ENCODE measurements at regions not wholly inside any gene's neighbourhood (a gene's known extent, or its start where the extent isn't known, plus 50 kb on each side); places are given as distances from the start of the nearest gene placed in this dataset.

- TF ChIP-seq CTCF (conservative IDR thresholded peaks at IDR 0.05; ENCODE audit: low read length): no peak
- no peak for TF ChIP-seq EZH2phosphoT487 (IDR thresholded peaks at IDR 0.05; ENCODE audit: borderline replicate concordance)
These were observed 149.1 kb downstream of the TBX18 start for GRCh38 chr6:84615113-84615850.
